A549 (cell line): ENCODE measurements at regions not wholly inside any gene's neighbourhood (a gene's known extent, or its start where the extent isn't known, plus 50 kb on each side); places are given as distances from the start of the nearest gene placed in this dataset.

Experiments used
- CTCF ChIP-seq: fragments of >200 bp; sonication (Bioruptor Twin); formaldehyde crosslinking; IDR thresholded peaks from 3 replicates; pipeline ENCODE4 v1.5.1; 2016
- POLR2A ChIP-seq: IDR thresholded peaks from 2 replicates; pipeline ENCODE4 v1.6.1; 2012; ENCODE audit warnings: mild to moderate bottlenecking, low read length
- RNF2 ChIP-seq: fragments of 200-600 bp; sonication (generic); IDR thresholded peaks from 2 replicates; pipeline ENCODE4 v1.6.1; 2016; ENCODE audit warnings: low read depth, mild to moderate bottlenecking, antibody characterized with exemption, moderate library complexity, borderline replicate concordance
- TFCP2L1 ChIP-seq: fragments of 250-450 bp; sonication (Bioruptor Pico); IDR thresholded peaks from 2 replicates; pipeline ENCODE4 v1.5.0; 2021; ENCODE audit warnings: mild to moderate bottlenecking

GRCh38 chr14:97277711-97278110 lies 480.5 kb downstream of the VRK1 start:
- TF ChIP-seq CTCF (no peak), RNF2 (no peak), POLR2A (no peak), TFCP2L1 (CRISPR knock-in tag) (no peak)
